OCI-LY7 (cell line): ENCODE measurements at regions not wholly inside any gene's neighbourhood (a gene's known extent, or its start where the extent isn't known, plus 50 kb on each side); places are given as distances from the start of the nearest gene placed in this dataset.

Experiments used
- EZH2phosphoT487 ChIP-seq: fragments of 200-600 bp; sonication (generic); IDR thresholded peaks from 2 replicates; pipeline ENCODE4 v1.6.1; 2018; ENCODE audit warnings: low read depth, borderline replicate concordance, mild to moderate bottlenecking, mixed run types, antibody characterized with exemption, low read length, moderate library complexity, mixed read lengths
- TF ChIP-seq, protein P1 (sequence below): fragments of 200-600 bp; sonication (generic); conservative IDR thresholded peaks from 2 replicates; pipeline ENCODE4 v1.5.1; 2014; ENCODE audit warnings: mild to moderate bottlenecking, antibody characterized with exemption, low read length, moderate library complexity, mixed read lengths

DNA sequence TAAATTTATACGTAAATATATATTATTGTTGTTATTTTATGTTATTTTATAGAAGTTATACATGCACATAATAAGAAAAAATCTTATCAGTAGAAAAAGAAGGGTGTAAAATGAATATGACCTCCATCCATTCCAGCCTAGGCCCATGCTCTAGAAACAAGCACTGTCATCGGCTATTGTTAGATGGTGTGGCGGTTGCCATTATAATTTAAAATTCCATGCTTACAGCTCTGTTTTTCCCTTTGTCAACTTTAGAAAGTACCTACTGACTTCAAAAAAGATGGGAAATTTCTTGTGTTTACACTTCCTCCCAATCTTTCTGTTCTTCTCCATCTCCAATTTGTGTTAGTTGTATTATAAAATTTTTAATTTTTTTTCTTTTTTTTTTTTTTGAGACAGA lies 61.9 kb upstream of the RDX start:
- no peak for TF ChIP-seq EZH2phosphoT487
- TF ChIP-seq, protein P1, sequence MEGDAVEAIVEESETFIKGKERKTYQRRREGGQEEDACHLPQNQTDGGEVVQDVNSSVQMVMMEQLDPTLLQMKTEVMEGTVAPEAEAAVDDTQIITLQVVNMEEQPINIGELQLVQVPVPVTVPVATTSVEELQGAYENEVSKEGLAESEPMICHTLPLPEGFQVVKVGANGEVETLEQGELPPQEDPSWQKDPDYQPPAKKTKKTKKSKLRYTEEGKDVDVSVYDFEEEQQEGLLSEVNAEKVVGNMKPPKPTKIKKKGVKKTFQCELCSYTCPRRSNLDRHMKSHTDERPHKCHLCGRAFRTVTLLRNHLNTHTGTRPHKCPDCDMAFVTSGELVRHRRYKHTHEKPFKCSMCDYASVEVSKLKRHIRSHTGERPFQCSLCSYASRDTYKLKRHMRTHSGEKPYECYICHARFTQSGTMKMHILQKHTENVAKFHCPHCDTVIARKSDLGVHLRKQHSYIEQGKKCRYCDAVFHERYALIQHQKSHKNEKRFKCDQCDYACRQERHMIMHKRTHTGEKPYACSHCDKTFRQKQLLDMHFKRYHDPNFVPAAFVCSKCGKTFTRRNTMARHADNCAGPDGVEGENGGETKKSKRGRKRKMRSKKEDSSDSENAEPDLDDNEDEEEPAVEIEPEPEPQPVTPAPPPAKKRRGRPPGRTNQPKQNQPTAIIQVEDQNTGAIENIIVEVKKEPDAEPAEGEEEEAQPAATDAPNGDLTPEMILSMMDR, result no peak
